ENCODE measurements at regions not wholly inside any gene's neighbourhood (a gene's known extent, or its start where the extent isn't known, plus 50 kb on each side); places are given as distances from the start of the nearest gene placed in this dataset.

DNA sequence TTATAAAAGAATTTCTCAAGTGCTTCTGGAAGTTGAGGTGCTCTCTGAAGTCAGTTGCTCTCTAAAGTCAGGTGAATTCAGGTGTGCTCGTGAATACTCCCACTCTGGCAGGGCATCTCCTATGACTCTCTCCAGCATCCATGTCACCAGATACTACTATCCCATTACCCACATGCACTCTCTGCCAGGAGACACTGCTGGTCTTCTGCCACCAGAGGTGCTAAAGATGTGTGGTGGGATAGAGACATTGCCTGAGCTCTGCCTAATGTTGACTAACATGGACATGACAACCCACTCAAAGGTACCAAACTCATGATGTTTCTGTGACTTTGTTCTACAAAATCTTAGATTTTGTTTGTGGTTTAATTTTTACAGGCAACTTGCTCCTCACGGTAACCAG lies 106.4 kb upstream of the HNRNPA3 start:
- no peaks in the 10 kb centered on the region for H3K27me3 ChIP-seq (ENCODE audit: insufficient read depth, low read length)
- no peak overlapping the region for H3K4me3 ChIP-seq (ENCODE audit: low read length)
- H3K4me1 ChIP-seq (ENCODE audit: insufficient read depth, low read length) = no peaks in the 10 kb centered on the region
- H3K27ac ChIP-seq (ENCODE audit: low read depth, low read length) = no peak overlapping the region
- H3K9me3 ChIP-seq (ENCODE audit: insufficient read depth, low read depth, low read length) = peaks cover 3% of the 10 kb centered on the region; the same call in 1 of the 2 replicates
- H3K9ac ChIP-seq (ENCODE audit: low read depth, low read length) = no peak overlapping the region
- WGBS = 98% methylated on average over 2 of the region's 2 CpGs
- H3K36me3 ChIP-seq (ENCODE audit: insufficient read depth, low read length) = no peaks in the 10 kb centered on the region

GRCh38 chr2:177108890-177109289 lies 103.7 kb upstream of the HNRNPA3 start:
- no peaks in the 10 kb centered on the region for H3K27me3 ChIP-seq (ENCODE audit: insufficient read depth, low read length)
- no peaks in the 10 kb centered on the region for H3K4me1 ChIP-seq (ENCODE audit: insufficient read depth, low read length)
- no peaks in the 10 kb centered on the region for H3K9me3 ChIP-seq (ENCODE audit: insufficient read depth, low read depth, low read length)
- H3K36me3 ChIP-seq (ENCODE audit: insufficient read depth, low read length) = no peaks in the 10 kb centered on the region
- H3K4me3 ChIP-seq (ENCODE audit: low read length) = no peak overlapping the region
- no peak overlapping the region for H3K9ac ChIP-seq (ENCODE audit: low read depth, low read length)
- H3K27ac ChIP-seq (ENCODE audit: low read depth, low read length) = no peak overlapping the region
- 90% methylated on average over 2 of the region's 2 CpGs for WGBS

DNA sequence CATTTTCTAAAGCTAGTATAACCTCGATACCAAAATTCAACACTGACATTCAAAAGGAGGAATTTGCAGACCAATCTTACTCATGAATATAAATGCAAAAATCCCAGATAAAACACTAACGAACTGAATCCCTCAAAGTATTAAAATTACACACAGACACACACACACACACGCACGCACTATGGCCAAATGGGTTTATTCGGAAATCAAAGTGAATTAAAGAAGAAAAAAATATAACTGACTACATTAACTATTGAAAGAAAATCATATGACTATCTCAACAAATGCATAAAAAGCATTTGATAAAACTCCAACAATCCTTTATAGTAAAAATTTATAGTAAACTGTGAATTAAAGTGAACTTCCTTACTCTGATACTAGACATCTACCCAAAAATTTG lies 97.9 kb upstream of the HNRNPA3 start:
- H3K27ac ChIP-seq (ENCODE audit: low read depth, low read length) = no peak overlapping the region
- H3K27me3 ChIP-seq (ENCODE audit: insufficient read depth, low read length) = no peaks in the 10 kb centered on the region
- H3K9ac ChIP-seq (ENCODE audit: low read depth, low read length) = no peak overlapping the region
- 85% methylated on average over 4 of the region's 5 CpGs for WGBS
- no peaks in the 10 kb centered on the region for H3K36me3 ChIP-seq (ENCODE audit: insufficient read depth, low read length)
- H3K4me3 ChIP-seq (ENCODE audit: low read length) = no peak overlapping the region
- H3K9me3 ChIP-seq (ENCODE audit: insufficient read depth, low read depth, low read length) = no peaks in the 10 kb centered on the region
- peaks cover 7% of the 10 kb centered on the region; the same call in 1 of the 2 replicates for H3K4me1 ChIP-seq (ENCODE audit: insufficient read depth, low read length)

DNA sequence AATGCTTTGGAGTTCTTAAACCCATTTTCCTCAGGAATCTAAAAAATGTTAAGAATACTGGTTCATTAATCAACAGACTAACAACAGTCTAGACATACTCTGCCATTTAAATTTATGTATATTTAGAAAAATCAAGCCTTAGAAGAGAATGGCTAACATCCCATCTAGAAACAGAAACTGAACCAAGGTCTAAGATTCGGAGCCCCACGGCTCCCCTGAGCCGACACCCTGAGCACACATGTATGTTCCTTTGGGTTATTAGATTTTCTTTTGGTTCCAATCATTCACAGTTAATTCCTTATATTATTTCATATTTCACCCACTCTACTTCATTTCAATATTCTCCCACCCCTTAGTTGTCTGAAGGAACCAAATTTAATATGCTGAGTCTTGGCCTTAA lies 94.8 kb upstream of the HNRNPA3 start:
- peaks cover 7% of the 10 kb centered on the region; the same call in 1 of the 2 replicates for H3K4me1 ChIP-seq (ENCODE audit: insufficient read depth, low read length)
- no peak overlapping the region for H3K4me3 ChIP-seq (ENCODE audit: low read length)
- WGBS = 84% methylated on average over 3 of the region's 3 CpGs
- no peaks in the 10 kb centered on the region for H3K9me3 ChIP-seq (ENCODE audit: insufficient read depth, low read depth, low read length)
- no peak overlapping the region for H3K9ac ChIP-seq (ENCODE audit: low read depth, low read length)
- no peak overlapping the region for H3K27ac ChIP-seq (ENCODE audit: low read depth, low read length)
- no peaks in the 10 kb centered on the region for H3K36me3 ChIP-seq (ENCODE audit: insufficient read depth, low read length)
- no peaks in the 10 kb centered on the region for H3K27me3 ChIP-seq (ENCODE audit: insufficient read depth, low read length)

GRCh38 chr2:177118636-177119035 lies 94.0 kb upstream of the HNRNPA3 start:
- Histone ChIP-seq H3K4me3 (ENCODE audit: low read length) (no peak overlapping the region), H3K4me1 (ENCODE audit: insufficient read depth, low read length) (peaks cover 7% of the 10 kb centered on the region; the same call in 1 of the 2 replicates), H3K9ac (ENCODE audit: low read depth, low read length) (no peak overlapping the region), H3K27me3 (ENCODE audit: insufficient read depth, low read length) (no peaks in the 10 kb centered on the region), H3K27ac (ENCODE audit: low read depth, low read length) (no peak overlapping the region), H3K36me3 (ENCODE audit: insufficient read depth, low read length) (no peaks in the 10 kb centered on the region), H3K9me3 (ENCODE audit: insufficient read depth, low read depth, low read length) (no peaks in the 10 kb centered on the region)
- 8% methylated on average over 2 of the region's 2 CpGs for WGBS

DNA sequence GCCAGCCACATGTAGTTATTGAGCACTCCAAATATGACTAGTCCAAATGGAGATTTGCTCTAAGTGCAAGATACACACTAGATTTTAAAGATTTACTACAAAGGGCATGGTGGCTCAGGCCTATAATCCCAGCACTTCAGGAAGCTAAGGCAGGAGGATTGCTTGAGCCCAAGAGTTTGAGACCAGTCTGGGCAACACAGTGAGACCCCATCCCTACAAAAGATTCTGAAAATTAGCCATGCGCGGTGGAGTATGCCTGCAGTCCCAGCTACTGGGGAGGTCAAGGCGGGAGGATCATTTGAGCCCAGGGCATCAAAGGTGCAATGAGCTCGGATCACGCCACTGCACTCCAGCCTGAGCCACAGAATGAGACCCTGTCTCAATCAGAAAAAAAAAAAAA lies 93.5 kb upstream of the HNRNPA3 start:
- Histone ChIP-seq H3K27ac (ENCODE audit: low read depth, low read length) (no peak overlapping the region), H3K36me3 (ENCODE audit: insufficient read depth, low read length) (no peaks in the 10 kb centered on the region), H3K4me3 (ENCODE audit: low read length) (no peak overlapping the region), H3K27me3 (ENCODE audit: insufficient read depth, low read length) (no peaks in the 10 kb centered on the region), H3K9me3 (ENCODE audit: insufficient read depth, low read depth, low read length) (no peaks in the 10 kb centered on the region), H3K4me1 (ENCODE audit: insufficient read depth, low read length) (peaks cover 7% of the 10 kb centered on the region; the same call in 1 of the 2 replicates), H3K9ac (ENCODE audit: low read depth, low read length) (no peak overlapping the region)
- 97% methylated on average over 5 of the region's 5 CpGs for WGBS

DNA sequence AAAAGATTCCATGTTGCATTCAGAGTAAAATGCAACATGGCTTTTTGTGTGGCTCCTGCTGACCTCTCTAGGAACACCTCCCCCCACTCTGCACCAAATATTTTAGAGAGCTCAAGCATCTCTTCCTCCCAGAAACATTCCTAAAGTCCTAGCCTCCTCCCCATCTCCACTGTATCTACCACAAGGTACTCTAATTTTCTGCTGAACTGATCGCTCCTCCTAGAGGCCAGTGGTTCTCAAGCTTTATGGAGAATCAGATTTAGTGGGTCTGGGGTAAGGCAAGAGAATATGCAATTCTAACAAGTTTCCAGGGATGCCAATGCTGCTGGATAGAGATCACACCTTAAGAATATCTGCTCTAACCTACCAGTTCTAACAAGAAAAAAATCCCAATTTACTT lies 89.5 kb upstream of the HNRNPA3 start:
- Histone ChIP-seq H3K9me3 (ENCODE audit: insufficient read depth, low read depth, low read length) (no peaks in the 10 kb centered on the region), H3K4me3 (ENCODE audit: low read length) (no peak overlapping the region), H3K27ac (ENCODE audit: low read depth, low read length) (no peak overlapping the region), H3K36me3 (ENCODE audit: insufficient read depth, low read length) (no peaks in the 10 kb centered on the region), H3K9ac (ENCODE audit: low read depth, low read length) (no peak overlapping the region), H3K4me1 (ENCODE audit: insufficient read depth, low read length) (peaks cover 7% of the 10 kb centered on the region; the same call in 1 of the 2 replicates), H3K27me3 (ENCODE audit: insufficient read depth, low read length) (no peaks in the 10 kb centered on the region)
- WGBS = 93% methylated on average over 1 of the region's 1 CpG

GRCh38 chr2:177124371-177124770 lies 88.2 kb upstream of the HNRNPA3 start:
- Histone ChIP-seq H3K4me3 (ENCODE audit: low read length) (no peak overlapping the region), H3K36me3 (ENCODE audit: insufficient read depth, low read length) (no peaks in the 10 kb centered on the region), H3K27me3 (ENCODE audit: insufficient read depth, low read length) (no peaks in the 10 kb centered on the region), H3K9me3 (ENCODE audit: insufficient read depth, low read depth, low read length) (no peaks in the 10 kb centered on the region), H3K4me1 (ENCODE audit: insufficient read depth, low read length) (no peaks in the 10 kb centered on the region), H3K9ac (ENCODE audit: low read depth, low read length) (no peak overlapping the region), H3K27ac (ENCODE audit: low read depth, low read length) (no peak overlapping the region)
- 88% methylated on average over 2 of the region's 2 CpGs for WGBS

GRCh38 chr2:177127821-177128220 lies 84.8 kb upstream of the HNRNPA3 start:
- Histone ChIP-seq H3K27me3 (ENCODE audit: insufficient read depth, low read length) (no peaks in the 10 kb centered on the region), H3K9ac (ENCODE audit: low read depth, low read length) (no peak overlapping the region), H3K9me3 (ENCODE audit: insufficient read depth, low read depth, low read length) (no peaks in the 10 kb centered on the region), H3K4me3 (ENCODE audit: low read length) (no peak overlapping the region), H3K36me3 (ENCODE audit: insufficient read depth, low read length) (no peaks in the 10 kb centered on the region), H3K4me1 (ENCODE audit: insufficient read depth, low read length) (no peaks in the 10 kb centered on the region), H3K27ac (ENCODE audit: low read depth, low read length) (no peak overlapping the region)
- WGBS = 93% methylated on average over 6 of the region's 6 CpGs

GRCh38 chr2:177129610-177130009 lies 83.0 kb upstream of the HNRNPA3 start:
- 94% methylated on average over 3 of the region's 3 CpGs for WGBS
- no peaks in the 10 kb centered on the region for H3K36me3 ChIP-seq (ENCODE audit: insufficient read depth, low read length)
- no peak overlapping the region for H3K4me3 ChIP-seq (ENCODE audit: low read length)
- no peaks in the 10 kb centered on the region for H3K9me3 ChIP-seq (ENCODE audit: insufficient read depth, low read depth, low read length)
- no peak overlapping the region for H3K9ac ChIP-seq (ENCODE audit: low read depth, low read length)
- H3K27me3 ChIP-seq (ENCODE audit: insufficient read depth, low read length) = no peaks in the 10 kb centered on the region
- no peaks in the 10 kb centered on the region for H3K4me1 ChIP-seq (ENCODE audit: insufficient read depth, low read length)
- H3K27ac ChIP-seq (ENCODE audit: low read depth, low read length) = no peak overlapping the region

GRCh38 chr2:177131858-177132257 lies 80.7 kb upstream of the HNRNPA3 start:
- Histone ChIP-seq H3K9ac (ENCODE audit: low read depth, low read length) (no peak overlapping the region), H3K4me1 (ENCODE audit: insufficient read depth, low read length) (no peaks in the 10 kb centered on the region), H3K9me3 (ENCODE audit: insufficient read depth, low read depth, low read length) (no peaks in the 10 kb centered on the region), H3K27me3 (ENCODE audit: insufficient read depth, low read length) (no peaks in the 10 kb centered on the region), H3K27ac (ENCODE audit: low read depth, low read length) (no peak overlapping the region), H3K4me3 (ENCODE audit: low read length) (no peak overlapping the region), H3K36me3 (ENCODE audit: insufficient read depth, low read length) (no peaks in the 10 kb centered on the region)

DNA sequence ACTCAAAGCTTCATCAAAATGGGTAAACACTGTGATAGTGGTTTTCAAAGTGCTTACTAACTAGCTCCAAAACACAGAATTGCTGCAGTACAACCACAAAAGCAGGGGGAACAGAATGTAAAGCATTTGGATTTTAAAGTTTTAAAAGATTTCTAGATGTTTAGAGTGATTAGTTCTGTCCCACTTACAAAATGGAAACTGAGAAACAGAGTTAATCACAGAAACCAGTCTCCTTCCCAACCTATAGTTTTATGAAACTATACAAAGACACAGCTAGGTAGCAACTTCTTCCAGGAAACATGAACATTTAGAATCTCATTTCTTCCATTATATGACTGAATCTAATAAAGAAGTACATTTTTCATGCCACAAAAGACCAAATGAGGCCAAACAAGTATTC lies 73.8 kb upstream of the HNRNPA3 start:
- Histone ChIP-seq H3K36me3 (ENCODE audit: insufficient read depth, low read length) (no peaks in the 10 kb centered on the region), H3K27ac (ENCODE audit: low read depth, low read length) (no peak overlapping the region), H3K4me1 (ENCODE audit: insufficient read depth, low read length) (peaks cover 4% of the 10 kb centered on the region; the same call in 1 of the 2 replicates), H3K9me3 (ENCODE audit: insufficient read depth, low read depth, low read length) (no peaks in the 10 kb centered on the region), H3K4me3 (ENCODE audit: low read length) (no peak overlapping the region), H3K27me3 (ENCODE audit: insufficient read depth, low read length) (no peaks in the 10 kb centered on the region), H3K9ac (ENCODE audit: low read depth, low read length) (no peak overlapping the region)

Measured in HUES64 (cell line).